ENCODE measurements at regions not wholly inside any gene's neighbourhood (a gene's known extent, or its start where the extent isn't known, plus 50 kb on each side); places are given as distances from the start of the nearest gene placed in this dataset.
"Not testable (repeated sequence)": the region's sequence is repeated elsewhere in the genome, so short reads cannot be mapped to it uniquely, and the experiment has no call there.

GRCh38 chr9:64370344-64370743 is 914.7 kb downstream of the FOXD4L5 start:
- not testable (repeated sequence) for DNase-seq (ENCODE audit: low read depth in 2 of 2)

- not testable (repeated sequence) for DNase-seq (ENCODE audit: low read depth in 2 of 2)
Observed at GRCh38 chr9:64369644-64370043, 915.4 kb downstream of the FOXD4L5 start.

GRCh38 chr9:64369114-64369513 is 915.9 kb downstream of the FOXD4L5 start:
- peak; percentile 68 to 70 for DNase-seq (ENCODE audit: low read depth in 2 of 2)

- DNase-seq (ENCODE audit: low read depth in 2 of 2), result not testable (repeated sequence)
Observed at GRCh38 chr9:64368644-64368942, 916.4 kb downstream of the FOXD4L5 start.

- not testable (repeated sequence) for DNase-seq (ENCODE audit: low read depth in 2 of 2)
Observed at GRCh38 chr9:64367826-64368643, 917.0 kb downstream of the FOXD4L5 start.

All from stimulated activated CD4-positive, alpha-beta T cell treated with anti-CD3 and anti-CD28 coated beads, Interleukin-4, amount 100 ng/mL, for 48 hours (primary cell).